ENCODE measurements at regions not wholly inside any gene's neighbourhood (a gene's known extent, or its start where the extent isn't known, plus 50 kb on each side); places are given as distances from the start of the nearest gene placed in this dataset.
"Not testable (repeated sequence)": the region's sequence is repeated elsewhere in the genome, so short reads cannot be mapped to it uniquely, and the experiment has no call there.

GRCh38 chr12:87394168-87394567 is 635.0 kb downstream of the C12orf50 start:
- not testable (repeated sequence) for DNase-seq

DNA sequence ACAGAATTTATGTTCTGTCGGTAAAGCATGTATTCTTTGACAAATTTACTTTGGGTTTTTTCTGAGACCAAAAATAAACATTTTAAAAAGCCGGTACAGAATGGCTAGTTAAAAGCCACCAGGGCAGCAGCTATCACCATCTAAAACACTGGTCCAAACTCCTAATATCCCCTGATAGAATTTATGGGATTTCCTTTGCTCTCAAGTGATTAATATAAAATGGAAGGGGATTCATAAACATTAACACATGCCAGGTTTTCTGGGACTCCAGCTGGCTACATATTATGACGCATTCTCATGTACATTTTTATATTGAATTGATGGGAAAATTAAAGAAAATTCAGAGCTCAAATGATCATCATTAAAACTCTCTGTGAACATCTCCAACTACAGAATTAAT is 640.8 kb downstream of the C12orf50 start:
- no peak for DNase-seq

DNA sequence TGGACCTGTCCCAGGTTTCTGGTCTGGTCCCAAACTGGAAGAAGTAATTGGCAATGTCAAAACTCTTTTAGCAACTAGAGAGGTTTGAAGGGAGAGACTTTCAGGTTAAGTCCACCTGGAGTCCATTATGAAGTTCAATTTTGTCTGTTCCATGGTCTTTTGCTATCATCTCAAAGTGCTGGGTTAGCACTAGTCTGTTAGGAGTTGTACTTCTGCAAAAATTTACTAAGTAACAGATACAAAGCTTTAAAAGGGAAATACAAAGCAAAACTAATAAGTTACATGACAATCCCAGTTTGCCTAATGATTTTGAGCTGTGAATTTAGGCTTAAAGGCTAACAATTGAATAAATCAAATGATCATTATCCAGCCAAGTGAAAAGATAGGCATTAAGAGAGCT is 643.9 kb downstream of the C12orf50 start:
- DNase-seq: no peak

DNA sequence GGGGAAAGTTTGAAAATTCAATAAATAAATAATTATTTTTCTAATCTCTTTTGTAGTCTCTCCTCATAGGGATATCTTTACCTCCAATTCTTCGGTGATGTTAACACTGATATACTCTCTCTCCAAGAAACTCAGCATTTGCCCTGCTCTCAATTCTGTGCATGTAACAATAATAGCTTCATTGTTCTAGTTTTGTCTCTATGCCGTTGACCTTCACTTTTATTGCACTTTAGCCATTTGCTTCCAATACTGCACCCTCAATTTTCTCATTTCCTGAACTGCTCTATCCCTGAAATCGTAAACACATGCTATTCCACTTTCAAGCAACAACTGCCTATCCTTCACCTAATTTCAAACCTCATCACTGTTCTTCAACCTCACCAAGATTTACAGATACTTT is 645.0 kb downstream of the C12orf50 start:
- DNase-seq: no peak

DNA sequence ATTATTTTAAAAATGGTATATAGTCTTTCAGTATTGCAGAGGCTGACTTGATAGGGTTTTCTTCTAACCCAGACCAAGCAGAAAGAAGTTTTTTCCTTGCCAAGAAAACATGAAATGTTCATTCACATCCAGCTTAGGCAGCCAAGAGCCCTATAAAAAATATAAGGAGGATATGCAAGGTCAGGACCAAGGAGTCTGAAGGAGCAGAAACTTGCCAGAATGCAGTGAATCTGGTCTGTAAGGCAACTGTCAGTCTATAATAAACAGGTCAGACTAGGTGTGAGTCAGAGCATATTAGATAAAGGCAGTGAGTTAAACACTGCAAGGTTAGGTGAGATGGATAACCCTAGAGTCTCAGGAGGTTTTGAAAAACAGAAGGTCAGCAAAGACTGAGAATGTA is 645.5 kb downstream of the C12orf50 start:
- DNase-seq: no peak

DNA sequence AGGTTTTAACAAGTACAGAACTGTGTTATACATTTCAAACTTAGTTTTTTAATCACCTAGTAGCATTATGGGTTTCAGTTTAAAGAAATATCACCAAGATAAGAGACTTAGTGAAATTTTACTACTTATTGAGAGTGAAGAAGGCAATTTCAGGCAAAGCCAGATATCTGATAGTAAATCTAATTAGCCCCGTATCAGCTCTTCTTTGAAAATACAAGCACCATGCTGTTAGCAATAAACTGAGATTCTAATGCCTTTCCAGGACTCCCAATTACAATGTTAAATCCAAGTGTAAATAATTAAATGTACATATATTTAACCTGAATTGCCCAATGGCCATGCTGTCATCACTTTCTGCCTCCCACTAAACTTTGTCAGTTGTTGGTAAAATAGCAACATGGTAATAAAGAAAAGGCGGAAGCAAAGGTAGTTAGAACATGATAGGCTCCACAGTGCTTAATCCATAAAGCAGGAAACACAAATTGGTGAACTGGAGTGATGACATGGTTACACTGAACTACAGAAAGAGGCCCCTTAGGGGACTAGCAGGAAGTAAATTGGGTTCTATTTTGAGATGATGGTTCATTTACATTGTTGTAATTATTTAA is 646.1 kb downstream of the C12orf50 start:
- no peak for DNase-seq

DNA sequence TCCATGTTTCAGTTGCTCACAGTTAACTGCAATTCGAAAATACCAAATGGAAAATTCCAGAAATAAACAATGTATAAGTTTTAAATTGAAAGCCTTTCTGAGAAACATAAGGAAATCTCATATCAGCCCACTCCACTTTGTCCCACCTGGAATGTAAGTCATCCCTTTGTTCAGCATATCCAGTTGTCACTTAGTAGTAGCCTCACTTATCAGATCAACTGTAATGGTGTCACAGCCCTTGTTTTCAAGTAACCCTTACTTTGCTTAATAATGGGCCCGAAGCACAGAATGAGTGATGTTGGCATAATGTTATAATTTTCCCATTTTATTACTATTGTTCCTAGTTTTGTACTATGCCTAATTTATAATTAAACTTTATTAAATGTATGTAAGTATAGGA is 646.8 kb downstream of the C12orf50 start:
- no peak for DNase-seq

- no peak for DNase-seq
Measured at GRCh38 chr12:87381742-87382141, 647.5 kb downstream of the C12orf50 start.

- no peak for DNase-seq
Measured at GRCh38 chr12:87378526-87378925, 650.7 kb downstream of the C12orf50 start.

- DNase-seq: no peak
Measured at GRCh38 chr12:87376722-87377121, 652.5 kb downstream of the C12orf50 start.

DNA sequence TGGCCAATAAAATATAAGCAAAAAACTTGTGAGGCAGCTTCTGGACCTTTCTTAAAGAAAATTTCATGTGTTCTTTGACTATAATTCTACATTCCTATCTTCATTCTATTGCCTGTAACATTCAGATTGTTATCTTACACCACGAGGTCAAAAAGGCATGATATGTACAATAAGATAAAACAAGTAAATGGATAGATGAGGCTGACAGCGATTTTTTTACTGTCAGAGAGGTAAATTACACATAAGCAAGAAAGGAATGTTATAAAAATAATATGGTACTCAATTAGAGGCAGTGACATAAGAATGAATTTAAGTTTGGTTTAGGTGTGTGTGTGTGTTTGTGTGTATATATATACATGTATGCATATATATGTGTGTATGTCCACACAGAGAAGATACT is 660.0 kb downstream of the C12orf50 start:
- DNase-seq: no peak

DNA sequence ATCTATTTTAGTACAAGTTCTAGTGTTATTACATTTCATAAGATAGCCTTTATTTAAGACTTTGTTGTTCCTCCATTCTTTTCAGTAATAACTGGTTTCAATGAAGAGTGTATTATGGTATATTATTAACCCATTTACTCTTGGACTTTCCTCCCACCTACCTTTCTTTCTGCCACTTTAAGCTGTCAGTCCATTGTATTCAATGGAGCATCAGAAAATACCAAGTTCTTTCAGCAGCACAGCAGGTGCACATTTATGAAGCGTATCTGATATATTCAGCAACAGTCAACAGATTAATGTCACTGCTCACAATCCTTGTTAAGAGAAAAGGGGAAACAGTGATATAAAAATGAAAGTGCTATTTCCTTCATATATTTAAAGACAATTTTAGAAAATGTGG is 660.9 kb downstream of the C12orf50 start:
- DNase-seq: no peak

DNA sequence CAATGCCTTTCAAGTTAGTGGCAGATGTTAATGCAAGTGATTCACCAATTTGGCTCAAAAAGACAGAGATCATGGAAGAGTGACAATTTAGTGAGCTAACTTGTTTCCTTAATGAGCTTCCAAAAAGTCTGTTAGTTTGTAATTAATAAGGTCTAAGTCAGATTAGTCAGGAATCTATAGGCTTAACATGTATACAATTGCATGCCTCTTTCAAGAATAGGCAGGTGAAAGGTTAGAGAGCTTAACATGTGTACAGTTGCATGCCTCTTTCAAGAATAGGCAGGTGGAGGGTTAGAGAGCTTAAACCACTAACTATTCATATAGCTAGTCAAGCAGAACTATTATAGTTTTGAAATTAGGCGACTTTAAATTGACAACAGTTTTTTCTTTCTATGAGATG is 663.8 kb downstream of the C12orf50 start:
- DNase-seq: no peak

DNA sequence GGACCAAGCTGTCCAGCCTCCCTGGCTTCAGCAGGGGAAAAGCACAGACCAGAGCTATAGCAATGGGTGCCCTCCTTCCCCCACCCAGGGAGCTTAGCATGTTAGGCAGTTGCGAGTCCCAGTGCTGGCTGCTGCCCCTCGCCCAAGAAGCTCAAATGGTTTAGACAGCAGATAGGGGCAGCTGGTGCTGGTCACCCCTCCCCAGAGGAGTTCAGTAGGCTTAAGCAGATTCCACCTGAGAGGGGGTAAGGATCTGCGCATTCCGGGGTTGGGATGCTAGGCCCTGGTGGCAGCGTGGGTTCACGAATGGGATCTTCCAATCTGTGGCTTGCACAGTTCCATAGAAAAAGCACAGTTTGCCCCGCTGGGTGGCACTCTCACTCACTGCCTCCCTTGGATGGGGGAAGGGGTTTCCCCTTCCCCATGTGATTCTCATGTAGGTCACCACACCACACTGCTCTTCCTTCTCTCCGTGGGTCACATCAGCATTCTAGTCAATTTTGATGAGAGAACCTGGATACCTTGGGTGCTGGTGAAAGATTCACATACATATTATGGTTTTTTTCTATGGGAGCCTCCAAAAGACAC is 665.6 kb downstream of the C12orf50 start:
- no peak for DNase-seq

DNA sequence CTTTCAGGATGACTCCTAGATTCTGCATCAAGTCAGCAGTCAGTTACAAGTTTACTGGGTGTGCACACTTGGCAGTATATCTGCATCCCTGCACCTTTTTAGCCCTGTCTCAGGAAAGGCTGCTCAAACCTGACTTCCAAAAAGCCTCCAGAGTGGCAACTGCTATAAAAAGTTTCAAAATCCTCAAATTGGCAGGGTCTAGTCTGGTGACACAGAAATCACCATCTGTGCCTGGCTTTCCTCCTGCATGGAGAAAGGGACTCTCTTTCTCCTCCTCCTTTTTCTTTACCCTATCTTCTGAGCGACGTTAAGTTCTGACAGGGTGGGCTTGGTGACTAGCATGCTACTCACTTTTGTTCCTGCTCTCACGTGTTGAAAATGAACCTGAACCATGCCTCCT is 679.5 kb downstream of the C12orf50 start:
- no peak for DNase-seq

- no peak for DNase-seq
Measured at GRCh38 chr12:87348071-87348470, 681.1 kb downstream of the C12orf50 start.

GRCh38 chr12:87344699-87345098 is 684.5 kb downstream of the C12orf50 start:
- DNase-seq: no peak

DNA sequence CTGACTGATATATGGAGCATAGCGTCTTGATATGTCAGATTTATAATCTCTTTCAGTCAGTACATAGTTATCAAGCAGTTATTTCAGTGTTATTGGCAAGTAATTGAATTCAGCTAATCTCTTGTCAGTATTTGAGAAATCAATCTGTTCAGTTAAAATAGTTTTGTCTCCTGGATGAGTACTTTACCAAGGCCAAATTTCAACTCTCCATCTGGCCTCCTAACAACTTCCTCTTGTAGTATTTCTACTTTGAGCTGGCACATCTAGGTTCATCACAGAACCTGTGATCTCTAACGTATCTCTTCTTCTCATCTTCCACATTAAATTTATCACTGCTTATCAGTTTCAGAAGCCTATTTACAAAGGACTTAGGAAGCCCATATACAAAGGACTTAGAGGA is 690.5 kb downstream of the C12orf50 start:
- DNase-seq: no peak

- DNase-seq: no peak
Measured at GRCh38 chr12:87336814-87337336, 692.3 kb downstream of the C12orf50 start.

- DNase-seq: no peak
Measured at GRCh38 chr12:87332987-87333726, 696.0 kb downstream of the C12orf50 start.

DNA sequence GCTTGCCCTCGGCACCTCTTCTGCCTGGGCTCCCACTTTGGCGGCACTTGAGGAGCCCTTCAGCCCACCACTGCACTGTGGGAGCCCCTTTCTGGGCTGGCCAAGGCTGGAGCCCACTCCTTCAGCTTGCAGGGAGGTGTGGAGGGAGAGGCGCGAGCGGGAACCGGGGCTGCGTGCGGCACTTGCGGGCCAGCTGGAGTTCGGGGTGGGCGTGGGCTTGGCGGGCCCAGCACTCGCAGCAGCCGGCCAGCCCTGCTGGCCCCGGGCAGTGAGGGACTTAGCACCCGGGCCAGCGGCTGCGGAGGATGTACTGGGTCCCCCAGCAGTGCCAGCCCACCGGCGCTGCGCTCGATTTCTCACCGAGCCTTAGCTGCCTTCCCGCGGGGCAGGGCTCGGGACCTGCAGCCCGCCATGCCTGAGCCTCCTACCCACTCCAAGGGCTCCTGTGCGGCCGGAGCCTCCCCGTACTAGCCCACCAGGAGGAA is 699.1 kb downstream of the C12orf50 start:
- not testable (repeated sequence) for DNase-seq

- no peak for DNase-seq
Measured at GRCh38 chr12:87329076-87329863, 699.9 kb downstream of the C12orf50 start.

- no peak for DNase-seq
Measured at GRCh38 chr12:87323369-87323768, 705.8 kb downstream of the C12orf50 start.

Measured in T-helper 2 cell (primary cell).